GM18870 (cell line): ENCODE measurements at regions not wholly inside any gene's neighbourhood (a gene's known extent, or its start where the extent isn't known, plus 50 kb on each side); places are given as distances from the start of the nearest gene placed in this dataset.
"Not testable (repeated sequence)": the region's sequence is repeated elsewhere in the genome, so short reads cannot be mapped to it uniquely, and the experiment has no call there.

Experiments
- ATAC-seq: cut with Tn5 transposase; IDR thresholded peaks from one replicate; pipeline ENCODE4 v1.9.1; 2021; ENCODE audit warnings: moderate library complexity; ENCODE audit not compliant: unreplicated experiment

DNA sequence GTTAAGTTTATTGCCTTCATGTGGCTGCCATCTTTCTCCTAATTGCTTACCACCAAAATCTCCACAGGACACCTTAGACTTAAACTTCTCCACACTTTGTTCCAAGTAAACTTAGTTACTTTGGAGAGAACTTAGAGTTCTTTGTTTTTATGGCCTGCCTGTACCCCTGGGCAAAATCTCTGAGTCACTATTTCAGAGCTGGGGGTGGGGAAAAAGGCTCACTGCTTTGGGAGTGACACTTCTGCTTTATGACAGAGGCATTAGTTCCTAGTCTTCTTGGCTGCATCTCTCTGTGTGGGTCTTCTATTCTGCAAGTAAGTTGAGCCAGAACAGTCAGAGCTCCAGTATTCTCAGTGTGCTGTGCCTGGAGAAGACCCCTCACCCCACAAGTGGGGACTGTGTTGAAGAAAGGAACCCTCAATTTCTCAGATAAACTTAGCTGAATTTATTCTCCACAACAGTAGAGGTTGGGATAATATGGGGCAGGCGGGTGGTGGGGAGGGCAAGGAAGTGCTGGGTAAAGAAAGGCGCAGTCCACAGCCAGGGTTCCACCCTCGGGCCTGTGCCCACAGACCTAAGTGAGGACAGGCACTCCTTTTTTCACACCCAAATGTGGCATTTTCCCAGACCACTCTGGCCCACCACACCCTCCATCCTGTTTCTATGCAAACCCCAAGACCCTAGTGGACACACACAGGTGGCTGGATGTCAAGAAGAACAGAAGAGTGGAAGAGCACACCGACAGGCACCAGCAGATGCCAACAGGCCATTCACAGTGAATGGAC, 636.6 kb upstream of the MAN1A1 start:
- no peak for ATAC-seq

DNA sequence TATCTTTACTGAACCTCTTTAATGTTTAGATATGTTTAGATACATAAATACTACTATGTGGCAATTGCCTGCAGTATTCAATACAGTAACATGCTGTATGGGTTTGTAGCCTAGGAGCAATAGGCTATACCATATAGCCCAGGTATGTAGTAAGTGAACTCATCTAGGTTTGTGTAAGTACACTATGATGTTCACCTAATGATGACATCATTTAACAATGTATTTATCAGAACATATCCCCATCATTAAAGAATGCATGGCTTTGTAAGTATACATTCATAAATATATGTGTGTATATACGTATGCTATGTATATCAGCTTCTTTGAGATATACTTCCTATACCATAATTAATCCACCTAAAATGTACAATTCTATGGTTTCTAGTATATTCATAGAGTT, 631.2 kb upstream of the MAN1A1 start:
- no peak for ATAC-seq

GRCh38 chr6:119979862-119980261, 630.3 kb upstream of the MAN1A1 start:
- no peak for ATAC-seq

DNA sequence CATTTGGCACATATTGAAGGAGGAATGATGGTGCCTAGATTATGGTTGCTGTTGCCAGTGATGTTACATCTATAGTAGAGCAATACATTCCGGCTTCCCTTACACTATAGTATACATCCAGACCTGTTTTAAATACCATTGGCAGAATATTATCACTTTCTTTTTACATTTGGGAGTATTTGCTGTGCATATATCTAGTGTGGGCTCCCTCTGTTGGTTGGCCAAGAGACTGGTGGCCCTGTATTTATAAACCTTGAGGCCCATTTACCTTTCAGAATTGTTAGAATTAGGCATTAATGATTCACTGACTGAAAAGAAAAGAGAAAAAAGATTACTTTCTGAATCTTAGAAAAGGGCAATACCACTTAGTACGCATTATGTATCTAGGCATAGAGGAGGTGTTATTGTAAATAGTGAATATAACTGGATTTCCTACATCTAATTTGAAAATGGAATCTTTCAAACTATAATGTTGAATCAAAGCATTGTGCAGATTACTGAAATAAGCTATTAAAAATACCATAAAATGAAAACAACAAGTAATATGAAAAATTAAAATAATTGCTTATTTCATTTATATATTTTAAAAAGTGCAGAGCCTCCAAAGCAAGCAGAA, 628.8 kb upstream of the MAN1A1 start:
- peak; percentile 62 for ATAC-seq

GRCh38 chr6:119974430-119975159, 625.0 kb upstream of the MAN1A1 start:
- no peak for ATAC-seq

- ATAC-seq, result no peak
Observed at GRCh38 chr6:119966484-119966883, 616.9 kb upstream of the MAN1A1 start.

- no peak for ATAC-seq
Observed at GRCh38 chr6:119965900-119966299, 616.3 kb upstream of the MAN1A1 start.

DNA sequence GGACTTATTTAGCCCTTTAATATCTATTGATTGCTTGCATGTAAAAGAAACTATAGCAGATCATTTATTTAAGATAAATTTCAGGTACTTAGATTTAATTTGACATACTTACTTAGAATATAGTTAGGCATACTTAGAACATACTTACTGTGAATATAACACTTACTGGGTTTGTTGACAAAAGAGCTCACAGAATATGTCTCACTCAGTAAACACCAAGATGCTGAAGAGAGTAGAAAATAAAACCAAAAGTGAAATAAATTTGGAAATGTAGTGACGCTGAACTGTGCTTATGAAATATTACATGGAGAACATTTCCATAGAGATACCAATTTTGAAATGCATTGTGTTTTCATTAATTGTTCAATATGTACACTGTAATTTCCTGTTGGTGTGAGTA, 615.4 kb upstream of the MAN1A1 start:
- ATAC-seq, result no peak

DNA sequence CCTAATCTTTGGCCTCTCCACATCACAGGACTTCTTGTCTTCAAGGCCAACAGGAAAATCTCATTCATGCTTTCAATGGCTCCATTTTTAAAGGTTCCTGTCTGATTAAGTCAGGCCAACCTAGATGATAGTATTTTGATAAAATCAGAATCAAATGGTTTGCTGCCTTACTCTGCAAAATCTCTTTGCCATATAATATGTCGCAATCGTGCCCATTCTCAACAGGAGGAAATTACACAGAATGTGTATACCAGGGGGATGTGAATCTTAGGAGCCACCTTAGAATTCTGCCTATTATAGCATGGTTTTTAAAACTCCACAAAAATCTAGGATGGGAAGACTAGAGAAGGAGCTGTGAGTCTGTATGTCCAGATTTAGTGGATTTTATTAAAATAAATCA, 612.9 kb upstream of the MAN1A1 start:
- no peak for ATAC-seq

DNA sequence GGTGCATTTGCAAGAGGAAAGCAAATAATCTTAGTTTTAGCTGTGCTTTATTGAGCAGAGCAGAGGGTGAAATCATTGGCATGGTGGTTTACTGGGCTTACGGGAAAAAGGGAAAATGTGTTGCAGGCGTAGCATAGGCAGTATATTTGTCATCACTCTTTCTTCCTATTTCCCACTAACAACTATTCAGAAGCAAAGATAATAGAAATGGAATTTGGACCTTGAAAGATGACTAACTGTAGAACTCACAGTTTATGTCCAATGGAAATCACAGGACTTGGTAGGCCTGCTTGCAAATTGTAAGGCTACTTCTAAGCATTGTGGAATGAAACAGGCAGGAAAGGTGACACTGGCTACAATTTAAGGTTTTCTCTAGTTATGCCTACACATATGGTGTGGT, 611.9 kb upstream of the MAN1A1 start:
- no peak for ATAC-seq

DNA sequence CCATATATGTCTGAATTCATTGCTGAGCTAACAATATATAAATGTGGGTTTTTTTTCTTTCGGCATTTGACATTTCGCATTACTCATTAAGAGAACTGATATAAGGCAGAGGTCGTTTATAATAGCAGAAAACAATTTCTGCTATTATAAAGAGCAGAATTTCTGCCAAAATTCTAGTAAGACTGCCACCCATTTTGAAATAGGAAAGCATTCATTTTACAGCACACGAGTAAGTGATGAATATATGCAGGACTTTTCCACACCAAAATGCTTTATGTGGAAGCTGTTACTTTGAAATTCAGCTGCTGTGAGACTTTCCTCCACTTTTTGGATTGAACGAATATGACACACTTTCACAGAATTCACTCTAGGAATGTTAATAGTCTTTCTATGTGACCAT, 610.9 kb upstream of the MAN1A1 start:
- no peak for ATAC-seq

DNA sequence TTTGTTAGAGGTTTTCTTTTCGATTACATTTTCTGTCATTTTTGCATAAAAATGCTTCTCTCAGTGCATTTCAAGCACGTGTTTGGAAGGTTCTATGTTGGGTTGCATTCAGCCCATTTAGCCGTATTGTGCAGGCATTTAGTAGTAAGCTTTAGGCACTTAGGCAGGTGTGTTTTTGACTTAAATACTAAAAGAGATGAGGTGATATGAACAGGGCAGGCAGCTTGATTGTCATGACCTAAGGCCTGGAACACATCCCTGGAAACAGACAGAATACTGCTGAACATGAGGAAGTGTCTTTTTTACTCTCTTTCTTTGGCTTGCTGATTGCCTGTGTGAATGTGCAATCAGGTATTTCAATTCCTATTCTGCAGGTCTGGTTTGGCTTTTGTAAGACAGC, 610.5 kb upstream of the MAN1A1 start:
- no peak for ATAC-seq

- no peak for ATAC-seq
Observed at GRCh38 chr6:119957195-119957594, 607.6 kb upstream of the MAN1A1 start.

GRCh38 chr6:119952696-119953095, 603.1 kb upstream of the MAN1A1 start:
- ATAC-seq, result no peak

- ATAC-seq, result no peak
Observed at GRCh38 chr6:119950681-119951080, 601.1 kb upstream of the MAN1A1 start.

GRCh38 chr6:119942078-119942752, 592.7 kb upstream of the MAN1A1 start:
- no peak for ATAC-seq

DNA sequence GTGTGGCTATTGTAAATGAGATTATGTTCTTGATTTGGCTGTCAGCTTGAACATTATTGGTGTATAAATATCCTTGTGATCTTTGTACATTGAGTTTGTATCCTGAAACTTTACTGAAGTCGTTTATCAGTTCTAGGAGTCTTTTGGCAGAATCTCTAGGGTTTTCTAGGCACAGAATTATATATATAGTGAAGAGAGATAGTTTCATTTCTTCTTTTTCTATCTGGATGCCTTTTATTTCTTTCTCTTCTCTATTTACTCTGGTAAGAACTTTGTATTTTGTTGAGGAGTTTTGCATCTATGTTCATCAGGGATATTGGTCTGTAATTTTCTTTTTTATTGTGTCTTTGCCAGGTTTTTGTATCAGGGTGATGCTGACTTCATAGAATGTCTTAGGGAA, 589.2 kb upstream of the MAN1A1 start:
- ATAC-seq, result no peak

DNA sequence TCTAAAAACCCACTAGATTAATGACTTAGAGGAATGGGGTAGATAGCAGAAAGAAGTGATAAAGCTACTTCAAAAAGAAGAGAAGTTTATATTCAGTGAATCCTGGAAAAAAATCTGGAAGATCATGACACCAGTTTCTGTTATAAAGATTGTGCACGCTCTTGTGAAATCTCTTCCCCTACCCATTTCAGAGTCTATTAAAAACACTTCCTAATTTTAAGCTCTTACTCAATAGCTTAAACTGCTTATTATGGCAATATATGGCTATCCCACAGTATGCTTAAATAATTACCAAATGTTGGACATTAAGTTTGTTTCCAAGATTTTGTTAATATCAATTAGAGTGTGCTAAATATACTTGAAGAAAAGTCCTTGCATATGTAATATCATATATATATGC, 585.3 kb upstream of the MAN1A1 start:
- ATAC-seq, result no peak

DNA sequence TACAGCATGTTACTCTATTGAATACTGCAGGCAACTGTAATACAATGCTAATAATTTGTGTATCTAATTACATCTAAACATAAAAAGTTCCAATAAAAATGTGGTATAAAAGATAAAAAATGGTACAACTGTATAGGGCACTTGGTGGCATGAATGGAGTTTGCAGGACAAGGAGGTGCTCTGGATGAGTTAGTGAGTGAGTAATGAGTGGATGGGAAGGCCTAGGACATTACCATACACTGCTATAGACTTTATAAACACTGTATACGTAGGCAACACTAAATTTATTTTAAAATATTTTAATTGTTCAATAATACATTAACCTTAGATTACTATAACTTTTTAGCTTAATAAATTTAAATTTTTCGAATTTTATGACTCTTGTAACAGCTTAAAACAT, 579.6 kb upstream of the MAN1A1 start:
- ATAC-seq, result no peak

- ATAC-seq, result not testable (repeated sequence)
Observed at GRCh38 chr6:119924888-119925287, 575.3 kb upstream of the MAN1A1 start.

- ATAC-seq, result no peak
Observed at GRCh38 chr6:119922814-119923213, 573.3 kb upstream of the MAN1A1 start.
